SH-SY5Y (cell line): ENCODE measurements at regions not wholly inside any gene's neighbourhood (a gene's known extent, or its start where the extent isn't known, plus 50 kb on each side); places are given as distances from the start of the nearest gene placed in this dataset.

Experiments
- GATA2 ChIP-seq: IDR thresholded peaks from 2 replicates; pipeline ENCODE4 v1.6.1; 2011; ENCODE audit warnings: mild to moderate bottlenecking, low read depth, low read length
- GATA3 ChIP-seq: IDR thresholded peaks from 2 replicates; pipeline ENCODE4 v1.6.1; 2011; ENCODE audit warnings: low read depth, mild to moderate bottlenecking, low read length, moderate library complexity

GRCh38 chr17:53496356-53496755 is 326.4 kb upstream of the KIF2B start:
- TF ChIP-seq GATA2 (no peak), GATA3 (no peak)
